ENCODE measurements at regions not wholly inside any gene's neighbourhood (a gene's known extent, or its start where the extent isn't known, plus 50 kb on each side); places are given as distances from the start of the nearest gene placed in this dataset.

- H2AK5ac ChIP-seq (ENCODE audit: low read length), result no peak overlapping the region
- H3K27me3 ChIP-seq (ENCODE audit: insufficient read depth, low read length), result no peaks in the 10 kb centered on the region
- H2AFZ ChIP-seq (ENCODE audit: insufficient read depth, low read length, poor library complexity), result no peak overlapping the region
- H3K9me3 ChIP-seq (ENCODE audit: insufficient read depth, low read depth, low read length), result peaks cover 2% of the 10 kb centered on the region
- no peak overlapping the region for H3K4ac ChIP-seq (ENCODE audit: low read depth, low read length)
- H3K9ac ChIP-seq (ENCODE audit: low read length), result no peak overlapping the region
- H4K91ac ChIP-seq (ENCODE audit: low read depth, low read length), result no peak overlapping the region
- H3K36me3 ChIP-seq (ENCODE audit: control insufficient read depth in 1 of 2, insufficient read depth in 2 of 2, low read length in 2 of 2), result no peaks in the 10 kb centered on the region
- H2BK120ac ChIP-seq (ENCODE audit: insufficient read depth, low read length, poor library complexity), result no peak overlapping the region
- H3K14ac ChIP-seq (ENCODE audit: low read length), result no peak overlapping the region
- no peak overlapping the region for H2BK5ac ChIP-seq (ENCODE audit: low read depth, low read length, poor library complexity)
- no peak overlapping the region for H2BK12ac ChIP-seq (ENCODE audit: low read length)
- WGBS (ENCODE audit: extremely low coverage, insufficient coverage, insufficient read length), result no CpG with 5 or more reads among the region's 3 CpGs
- peaks cover 17% of the 10 kb centered on the region for H3K79me1 ChIP-seq (ENCODE audit: low read length)
- H3K18ac ChIP-seq (ENCODE audit: low read length), result no peak overlapping the region
- H4K12ac ChIP-seq (ENCODE audit: low read depth, low read length), result no peak overlapping the region
- H3K79me2 ChIP-seq (ENCODE audit: control insufficient read depth, insufficient read depth, low read length, poor library complexity), result no peaks in the 10 kb centered on the region
- DNase-seq, result no peak
- H3K4me2 ChIP-seq (ENCODE audit: low read length), result no peak overlapping the region
- H3K4me1 ChIP-seq (ENCODE audit: control insufficient read depth in 1 of 2, insufficient read depth in 2 of 2, low read length in 2 of 2), result peaks cover 14 to 25% of the 10 kb centered on the region in 2 experiments
- H3K27ac ChIP-seq (ENCODE audit: low read depth, low read length), result no peak overlapping the region
- H4K8ac ChIP-seq (ENCODE audit: low read depth, low read length), result no peak overlapping the region
- no peak overlapping the region for H3K4me3 ChIP-seq (ENCODE audit: low read depth, low read length)
- no peak overlapping the region for H3K23ac ChIP-seq (ENCODE audit: low read length)
These were observed 234.5 kb upstream of the COPS8 start for GRCh38 chr2:236851187-236851586.

- no peak overlapping the region for H3K9ac ChIP-seq (ENCODE audit: low read length)
- H2BK12ac ChIP-seq (ENCODE audit: low read length), result peak overlapping the region; percentile 78
- H3K79me2 ChIP-seq (ENCODE audit: control insufficient read depth, insufficient read depth, low read length, poor library complexity), result peaks cover 1% of the 10 kb centered on the region
- peak overlapping the region; percentile 32 for H2BK5ac ChIP-seq (ENCODE audit: low read depth, low read length, poor library complexity)
- 100% methylated on average over 1 of the region's 17 CpGs for WGBS (ENCODE audit: extremely low coverage, insufficient coverage, insufficient read length)
- no peak overlapping the region for H3K23ac ChIP-seq (ENCODE audit: low read length)
- H3K9me3 ChIP-seq (ENCODE audit: insufficient read depth, low read depth, low read length), result peaks cover 2% of the 10 kb centered on the region
- H3K4me2 ChIP-seq (ENCODE audit: low read length), result no peak overlapping the region
- H3K4me1 ChIP-seq (ENCODE audit: control insufficient read depth in 1 of 2, insufficient read depth in 2 of 2, low read length in 2 of 2), result peaks cover 20 to 31% of the 10 kb centered on the region in 2 experiments
- peak overlapping the region; percentile 11 for H3K4ac ChIP-seq (ENCODE audit: low read depth, low read length)
- no peaks in the 10 kb centered on the region for H3K36me3 ChIP-seq (ENCODE audit: control insufficient read depth in 1 of 2, insufficient read depth in 2 of 2, low read length in 2 of 2)
- DNase-seq, result peak; percentile 16 to 21
- H4K8ac ChIP-seq (ENCODE audit: low read depth, low read length), result no peak overlapping the region
- peak overlapping the region; percentile 67 for H4K91ac ChIP-seq (ENCODE audit: low read depth, low read length)
- H2AK5ac ChIP-seq (ENCODE audit: low read length), result peak overlapping the region; percentile 57
- H2AFZ ChIP-seq (ENCODE audit: insufficient read depth, low read length, poor library complexity), result no peak overlapping the region
- H2BK120ac ChIP-seq (ENCODE audit: insufficient read depth, low read length, poor library complexity), result peak overlapping the region; percentile 34
- no peaks in the 10 kb centered on the region for H3K27me3 ChIP-seq (ENCODE audit: insufficient read depth, low read length)
- H3K18ac ChIP-seq (ENCODE audit: low read length), result peak overlapping the region; percentile 54
- peak overlapping the region; percentile 33 for H3K14ac ChIP-seq (ENCODE audit: low read length)
- no peak overlapping the region for H4K12ac ChIP-seq (ENCODE audit: low read depth, low read length)
- peaks cover 24% of the 10 kb centered on the region for H3K79me1 ChIP-seq (ENCODE audit: low read length)
- H3K4me3 ChIP-seq (ENCODE audit: low read depth, low read length), result no peak overlapping the region
- no peak overlapping the region for H3K27ac ChIP-seq (ENCODE audit: low read depth, low read length)
These were observed 233.4 kb upstream of the COPS8 start for GRCh38 chr2:236852100-236852976.

GRCh38 chr2:236852977-236853374, 232.7 kb upstream of the COPS8 start:
- H2BK12ac ChIP-seq (ENCODE audit: low read length), result peak overlapping the region; percentile 78
- H3K4me3 ChIP-seq (ENCODE audit: low read depth, low read length), result no peak overlapping the region
- H4K12ac ChIP-seq (ENCODE audit: low read depth, low read length), result no peak overlapping the region
- no peak overlapping the region for H3K4ac ChIP-seq (ENCODE audit: low read depth, low read length)
- H2AFZ ChIP-seq (ENCODE audit: insufficient read depth, low read length, poor library complexity), result no peak overlapping the region
- H3K27ac ChIP-seq (ENCODE audit: low read depth, low read length), result no peak overlapping the region
- H3K23ac ChIP-seq (ENCODE audit: low read length), result no peak overlapping the region
- H3K79me2 ChIP-seq (ENCODE audit: control insufficient read depth, insufficient read depth, low read length, poor library complexity), result peaks cover 1% of the 10 kb centered on the region
- peaks cover 2% of the 10 kb centered on the region for H3K9me3 ChIP-seq (ENCODE audit: insufficient read depth, low read depth, low read length)
- H3K4me1 ChIP-seq (ENCODE audit: control insufficient read depth in 1 of 2, insufficient read depth in 2 of 2, low read length in 2 of 2), result peaks cover 26 to 37% of the 10 kb centered on the region in 2 experiments
- no CpG with 5 or more reads among the region's 6 CpGs for WGBS (ENCODE audit: extremely low coverage, insufficient coverage, insufficient read length)
- H3K9ac ChIP-seq (ENCODE audit: low read length), result no peak overlapping the region
- no peak overlapping the region for H3K18ac ChIP-seq (ENCODE audit: low read length)
- H3K36me3 ChIP-seq (ENCODE audit: control insufficient read depth in 1 of 2, insufficient read depth in 2 of 2, low read length in 2 of 2), result no peaks in the 10 kb centered on the region
- peak; percentile 59 to 87 for DNase-seq
- peak overlapping the region; percentile 33 for H3K14ac ChIP-seq (ENCODE audit: low read length)
- peak overlapping the region; percentile 67 for H4K91ac ChIP-seq (ENCODE audit: low read depth, low read length)
- H4K8ac ChIP-seq (ENCODE audit: low read depth, low read length), result no peak overlapping the region
- peak overlapping the region; percentile 32 for H2BK5ac ChIP-seq (ENCODE audit: low read depth, low read length, poor library complexity)
- H2BK120ac ChIP-seq (ENCODE audit: insufficient read depth, low read length, poor library complexity), result peak overlapping the region; percentile 34
- peak overlapping the region; percentile 57 for H2AK5ac ChIP-seq (ENCODE audit: low read length)
- peaks cover 30% of the 10 kb centered on the region for H3K79me1 ChIP-seq (ENCODE audit: low read length)
- no peak overlapping the region for H3K4me2 ChIP-seq (ENCODE audit: low read length)
- H3K27me3 ChIP-seq (ENCODE audit: insufficient read depth, low read length), result no peaks in the 10 kb centered on the region

- H4K8ac ChIP-seq (ENCODE audit: low read depth, low read length), result peak overlapping the region; percentile 25
- no peaks in the 10 kb centered on the region for H3K36me3 ChIP-seq (ENCODE audit: control insufficient read depth in 1 of 2, insufficient read depth in 2 of 2, low read length in 2 of 2)
- no peak overlapping the region for H3K4me3 ChIP-seq (ENCODE audit: low read depth, low read length)
- H4K91ac ChIP-seq (ENCODE audit: low read depth, low read length), result peak overlapping the region; percentile 41
- peak overlapping the region; percentile 51 for H2BK5ac ChIP-seq (ENCODE audit: low read depth, low read length, poor library complexity)
- H3K79me1 ChIP-seq (ENCODE audit: low read length), result peaks cover 35% of the 10 kb centered on the region
- no CpG with 5 or more reads among the region's 13 CpGs for WGBS (ENCODE audit: extremely low coverage, insufficient coverage, insufficient read length)
- H3K27ac ChIP-seq (ENCODE audit: low read depth, low read length), result peak overlapping the region; percentile 8
- H4K12ac ChIP-seq (ENCODE audit: low read depth, low read length), result no peak overlapping the region
- H3K18ac ChIP-seq (ENCODE audit: low read length), result peak overlapping the region; percentile 59
- no peak overlapping the region for H3K4me2 ChIP-seq (ENCODE audit: low read length)
- H3K23ac ChIP-seq (ENCODE audit: low read length), result no peak overlapping the region
- no peak for DNase-seq
- H3K27me3 ChIP-seq (ENCODE audit: insufficient read depth, low read length), result no peaks in the 10 kb centered on the region
- H3K4me1 ChIP-seq (ENCODE audit: control insufficient read depth in 1 of 2, insufficient read depth in 2 of 2, low read length in 2 of 2), result peaks cover 31 to 42% of the 10 kb centered on the region in 2 experiments
- no peak overlapping the region for H3K9ac ChIP-seq (ENCODE audit: low read length)
- peak overlapping the region; percentile 47 for H2BK12ac ChIP-seq (ENCODE audit: low read length)
- H2BK120ac ChIP-seq (ENCODE audit: insufficient read depth, low read length, poor library complexity), result peak overlapping the region; percentile 55
- H3K79me2 ChIP-seq (ENCODE audit: control insufficient read depth, insufficient read depth, low read length, poor library complexity), result peaks cover 2% of the 10 kb centered on the region
- H3K9me3 ChIP-seq (ENCODE audit: insufficient read depth, low read depth, low read length), result peaks cover 2% of the 10 kb centered on the region
- peak overlapping the region; percentile 50 for H3K14ac ChIP-seq (ENCODE audit: low read length)
- H2AFZ ChIP-seq (ENCODE audit: insufficient read depth, low read length, poor library complexity), result no peak overlapping the region
- peak overlapping the region; percentile 53 for H2AK5ac ChIP-seq (ENCODE audit: low read length)
- no peak overlapping the region for H3K4ac ChIP-seq (ENCODE audit: low read depth, low read length)
These were observed 232.1 kb upstream of the COPS8 start for GRCh38 chr2:236853585-236854051.
